Thymus (tissue), 11 donors: ENCODE measurements at regions not wholly inside any gene's neighbourhood (a gene's known extent, or its start where the extent isn't known, plus 50 kb on each side); places are given as distances from the start of the nearest gene placed in this dataset.

ENCODE experiments used
- DNase-seq, 9 donors: peaks; one replicate each; pipeline ENCODE4 v3.0.0-alpha.2; 2013; ENCODE audit warnings: low spot score in 9 of 9, low read depth in 6 of 9, missing footprints in 1 of 9
- H3K27ac ChIP-seq, 2 donors: one replicate each; pipeline ENCODE4 v1.5.1; 2013; ENCODE audit warnings: control low read depth in 1 of 2, low read depth in 1 of 2, low read length in 1 of 2, mild to moderate bottlenecking in 1 of 2, moderate library complexity in 1 of 2
- H3K27me3 ChIP-seq, 2 donors: one replicate each; pipeline ENCODE4 v1.5.1; 2013; ENCODE audit warnings: low read length in 1 of 2; ENCODE audit not compliant: control insufficient read depth in 2 of 2, insufficient read depth in 1 of 2
- H3K36me3 ChIP-seq, 2 donors: one replicate each; pipeline ENCODE4 v1.5.1; 2013; ENCODE audit warnings: low read length in 1 of 2, mild to moderate bottlenecking in 1 of 2, moderate library complexity in 1 of 2; ENCODE audit not compliant: control insufficient read depth in 2 of 2, insufficient read depth in 2 of 2
- H3K4me1 ChIP-seq, 2 donors: one replicate each; pipeline ENCODE4 v1.5.1; 2013; ENCODE audit warnings: low read length in 2 of 2; ENCODE audit not compliant: control insufficient read depth in 2 of 2, insufficient read depth in 2 of 2
- H3K4me3 ChIP-seq, 2 donors: one replicate each; pipeline ENCODE4 v1.5.1; 2013; ENCODE audit warnings: low read length in 2 of 2, control low read depth in 1 of 2, mild to moderate bottlenecking in 1 of 2
- H3K9me3 ChIP-seq, 2 donors: one replicate each; pipeline ENCODE4 v1.5.1; 2013; ENCODE audit warnings: low read length in 1 of 2, mild to moderate bottlenecking in 1 of 2; ENCODE audit not compliant: control insufficient read depth in 2 of 2, insufficient read depth in 1 of 2
- WGBS: extraction: QIAGEN DNeasy Blood & Tissue Kit; methylation state at CpG from one replicate; pipeline ENCODE4 v1.1.7; 2013; 5-methylcytosine and 5-hydroxymethylcytosine counted together
- donor health status: healthy.

DNA sequence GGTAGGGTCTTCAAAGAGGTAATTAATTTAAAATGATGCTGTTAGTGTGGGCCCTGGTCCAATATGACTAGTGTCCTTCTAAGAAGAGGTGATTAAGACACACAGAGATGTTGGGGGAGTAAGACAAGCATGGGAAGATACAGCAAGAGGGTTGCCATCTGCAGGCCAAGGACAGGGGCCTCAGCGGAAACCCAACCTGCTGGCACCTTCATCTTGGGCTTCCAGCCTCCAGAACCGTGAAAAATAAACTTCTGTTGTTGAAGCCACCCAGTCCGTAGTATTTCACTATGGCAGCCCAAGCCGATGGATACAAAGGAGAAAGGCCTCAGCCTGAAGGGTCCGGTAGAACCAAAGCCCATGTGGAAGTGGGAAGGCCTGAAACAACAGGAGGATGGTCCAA, 161.7 kb upstream of the UBE2E1 start:
- DNase-seq = no peak
- Histone ChIP-seq H3K4me1 (peaks cover 0 to 11% of the 10 kb centered on the region in 2 donors), H3K27ac (no peak overlapping the region), H3K4me3 (no peak overlapping the region), H3K9me3 (peaks cover 0 to 6% of the 10 kb centered on the region in 2 donors), H3K27me3 (no peaks in the 10 kb centered on the region), H3K36me3 (no peaks in the 10 kb centered on the region)
- WGBS = 97% methylated on average over 5 of the region's 5 CpGs

DNA sequence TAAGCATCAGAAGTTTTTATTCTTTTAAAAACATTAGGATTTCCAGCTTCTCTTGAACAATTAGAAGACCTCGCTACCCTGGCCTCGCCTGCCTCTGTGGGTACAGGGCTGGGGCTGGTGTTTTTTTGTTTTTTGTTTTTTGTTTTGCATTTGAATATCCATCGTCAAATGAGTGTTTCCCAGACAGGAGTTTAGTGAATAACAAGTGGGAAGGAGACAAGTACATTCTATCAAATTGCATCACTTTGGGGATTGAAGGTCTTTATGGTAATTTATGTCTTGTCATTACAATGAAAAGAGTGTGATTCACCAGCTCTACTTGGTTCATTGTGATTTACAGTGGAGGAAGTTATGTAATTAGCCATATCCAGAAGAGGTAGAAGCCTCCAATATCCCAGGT, 161.1 kb upstream of the UBE2E1 start:
- Histone ChIP-seq H3K4me3 (no peak overlapping the region), H3K27me3 (no peaks in the 10 kb centered on the region), H3K27ac (no peak overlapping the region), H3K36me3 (no peaks in the 10 kb centered on the region), H3K4me1 (peaks cover 0 to 17% of the 10 kb centered on the region in 2 donors), H3K9me3 (peaks cover 0 to 6% of the 10 kb centered on the region in 2 donors)
- no peak for DNase-seq
- 97% methylated on average over 3 of the region's 3 CpGs for WGBS

DNA sequence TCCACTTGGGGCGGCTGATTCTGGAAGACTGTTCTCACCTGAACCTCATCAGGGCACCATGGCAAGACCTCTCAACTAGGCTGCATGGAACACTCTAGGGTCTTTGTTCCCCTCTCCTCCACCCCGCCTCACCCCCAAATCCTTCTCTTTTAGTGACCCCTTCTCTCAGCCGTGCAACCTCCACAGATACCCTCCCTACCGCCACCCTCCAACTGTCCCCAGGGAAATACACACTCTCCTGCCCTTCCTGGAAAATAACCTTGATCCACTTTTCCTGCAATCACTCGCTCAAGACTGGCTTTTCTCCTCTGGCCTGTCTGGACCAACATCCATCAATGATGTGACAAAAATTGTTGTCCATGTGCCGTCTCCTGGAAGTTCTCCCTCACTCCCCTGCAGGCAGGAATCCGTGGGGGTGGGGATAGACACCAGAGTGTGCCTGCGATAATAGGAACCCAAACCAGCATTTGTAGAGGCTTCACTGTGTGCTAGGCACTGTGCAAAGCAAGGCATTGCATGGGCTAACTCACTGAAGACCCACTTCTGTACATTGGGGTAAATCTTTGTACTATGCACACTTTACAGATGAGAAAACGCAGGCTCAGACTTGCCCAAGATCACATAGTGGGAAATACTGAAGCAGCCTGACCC, 160.1 kb upstream of the UBE2E1 start:
- H3K27me3 ChIP-seq = no peaks in the 10 kb centered on the region
- peaks cover 0 to 6% of the 10 kb centered on the region in 2 donors for H3K9me3 ChIP-seq
- H3K36me3 ChIP-seq = no peaks in the 10 kb centered on the region
- H3K4me1 ChIP-seq = peaks cover 4 to 27% of the 10 kb centered on the region in 2 donors
- H3K4me3 ChIP-seq = no peak overlapping the region
- DNase-seq = no peak
- H3K27ac ChIP-seq = no peak overlapping the region
- 97% methylated on average over 9 of the region's 9 CpGs for WGBS

DNA sequence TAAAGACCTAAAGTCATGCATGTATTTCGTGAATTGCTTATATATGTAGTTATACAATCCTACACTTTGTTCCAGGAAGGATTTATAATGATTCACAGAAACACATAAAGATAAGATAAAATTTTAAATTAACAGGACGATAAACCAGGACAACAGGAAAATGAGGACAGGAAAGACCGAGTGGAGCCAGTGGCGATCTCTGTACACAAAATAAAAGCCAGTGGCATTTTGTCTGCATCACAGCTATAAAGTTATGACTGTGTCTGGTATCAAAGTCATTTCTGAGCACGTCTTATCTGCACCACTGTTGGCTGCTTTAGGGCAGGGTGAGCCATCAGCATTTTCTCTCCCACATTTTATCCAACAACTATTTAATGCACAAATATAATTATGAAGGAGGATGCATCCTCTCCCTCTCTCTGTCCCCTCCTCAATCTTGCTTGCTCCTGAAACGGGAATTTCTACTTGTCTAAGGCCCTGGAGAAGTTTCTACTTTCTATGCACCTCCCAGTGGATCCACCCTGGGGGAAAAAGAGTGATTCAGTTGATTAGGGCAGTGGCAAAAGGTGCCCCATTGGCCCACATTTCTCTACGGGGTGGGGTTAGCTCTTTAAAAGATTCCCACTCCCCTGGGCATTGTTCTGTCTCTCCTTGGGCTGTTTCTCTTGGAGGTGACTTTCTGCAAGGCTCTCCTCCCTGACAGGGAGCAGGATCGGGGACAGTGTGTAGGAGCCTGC, 159.4 kb upstream of the UBE2E1 start:
- no peaks in the 10 kb centered on the region for H3K27me3 ChIP-seq
- no peak overlapping the region for H3K4me3 ChIP-seq
- peaks cover 0 to 6% of the 10 kb centered on the region in 2 donors for H3K9me3 ChIP-seq
- H3K27ac ChIP-seq = no peak overlapping the region
- no peak for DNase-seq
- no peaks in the 10 kb centered on the region for H3K36me3 ChIP-seq
- peaks cover 8 to 32% of the 10 kb centered on the region in 2 donors for H3K4me1 ChIP-seq
- WGBS = 83% methylated on average over 8 of the region's 8 CpGs

DNA sequence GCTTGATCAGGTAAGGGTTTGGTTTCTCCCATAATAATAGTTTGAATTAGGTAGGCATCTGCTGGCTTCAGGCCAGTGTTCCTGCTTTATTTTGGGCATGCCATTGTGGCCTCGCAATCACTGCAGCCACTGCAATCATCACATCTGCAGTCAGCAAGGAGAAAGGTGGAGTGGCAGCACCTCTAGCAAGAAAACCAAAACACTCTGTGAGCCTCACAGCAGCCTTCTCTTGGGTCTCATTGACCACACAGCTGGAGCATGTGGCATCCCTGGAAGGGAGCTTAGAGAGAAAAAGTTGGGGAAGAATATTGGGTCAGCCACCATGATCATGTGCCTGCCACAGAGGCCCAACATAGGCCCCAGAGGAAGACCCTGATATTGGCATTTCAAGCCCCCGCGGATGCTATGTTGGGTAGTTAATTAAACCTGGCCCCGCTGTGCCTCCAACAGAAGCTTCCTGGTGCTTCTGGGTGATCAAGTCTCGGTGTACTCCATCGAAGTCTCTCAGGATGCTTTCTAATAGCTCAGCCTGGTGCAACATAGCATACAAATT, 158.0 kb upstream of the UBE2E1 start:
- WGBS = over 99% methylated on average over 6 of the region's 6 CpGs
- Histone ChIP-seq H3K27ac (no peak overlapping the region), H3K36me3 (no peaks in the 10 kb centered on the region), H3K9me3 (peaks cover 0 to 6% of the 10 kb centered on the region in 2 donors), H3K4me1 (peaks cover 8 to 32% of the 10 kb centered on the region in 2 donors), H3K4me3 (no peak overlapping the region), H3K27me3 (no peaks in the 10 kb centered on the region)
- DNase-seq = no peak

DNA sequence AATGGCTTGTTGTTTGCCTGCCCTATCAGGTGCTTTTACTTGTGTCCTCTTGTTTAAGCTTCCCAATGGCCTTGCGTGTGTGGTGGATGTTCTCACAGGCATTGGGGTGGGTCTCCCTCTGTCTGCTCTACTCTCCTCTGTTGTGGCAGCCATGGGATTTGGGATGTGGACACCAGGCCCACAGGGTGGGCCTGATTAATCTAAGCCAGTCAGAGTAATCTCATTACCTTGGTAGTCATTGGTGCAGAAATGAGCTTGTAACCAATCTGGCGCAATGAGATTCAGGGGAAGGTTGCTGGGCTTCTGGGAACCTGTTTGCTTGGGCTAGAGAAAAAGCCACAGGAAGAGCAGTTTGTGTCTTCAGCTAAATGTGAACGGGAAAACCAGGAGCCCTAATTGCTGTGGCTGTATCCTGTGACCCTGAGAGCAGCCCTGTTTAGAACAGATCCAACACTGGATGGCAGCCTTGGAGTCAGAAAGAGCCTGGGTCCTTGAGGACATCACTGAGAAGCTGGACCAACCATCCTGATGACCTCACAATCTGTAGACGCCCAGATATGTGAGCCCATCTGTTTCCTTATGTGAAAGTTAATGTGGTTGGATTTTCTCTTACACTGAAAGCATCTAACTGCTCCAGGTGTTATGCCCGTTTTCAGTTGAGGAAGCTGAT, 157.3 kb upstream of the UBE2E1 start:
- H3K36me3 ChIP-seq = no peaks in the 10 kb centered on the region
- peaks cover 0 to 6% of the 10 kb centered on the region in 2 donors for H3K9me3 ChIP-seq
- no peak for DNase-seq
- 51% methylated on average over 5 of the region's 5 CpGs for WGBS
- no peak overlapping the region for H3K4me3 ChIP-seq
- H3K4me1 ChIP-seq = peaks cover 8 to 32% of the 10 kb centered on the region in 2 donors
- no peak overlapping the region for H3K27ac ChIP-seq
- H3K27me3 ChIP-seq = no peaks in the 10 kb centered on the region

DNA sequence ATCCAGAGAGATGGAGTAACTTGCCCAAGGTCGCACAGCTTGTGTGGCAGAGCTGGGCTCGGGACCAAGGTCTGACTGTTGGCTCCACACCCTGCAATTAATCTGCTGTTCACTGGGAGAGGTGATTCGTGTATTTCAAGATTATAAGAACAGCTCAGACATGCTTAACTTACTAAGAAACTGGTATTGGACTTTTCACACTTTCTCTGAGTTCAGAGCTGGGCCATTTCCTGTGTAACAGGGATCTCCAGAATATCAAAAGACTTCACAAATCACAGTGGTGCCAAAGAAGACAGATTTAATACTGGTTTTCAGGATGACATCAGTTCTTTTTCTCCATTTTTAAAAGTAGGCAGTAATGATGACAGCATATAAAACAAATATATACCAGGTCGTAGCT, 156.8 kb upstream of the UBE2E1 start:
- DNase-seq = no peak
- Histone ChIP-seq H3K36me3 (no peaks in the 10 kb centered on the region), H3K27me3 (no peaks in the 10 kb centered on the region), H3K4me3 (no peak overlapping the region), H3K27ac (no peak overlapping the region), H3K4me1 (peaks cover 12 to 38% of the 10 kb centered on the region in 2 donors), H3K9me3 (peaks cover 0 to 6% of the 10 kb centered on the region in 2 donors)
- 72% methylated on average over 4 of the region's 4 CpGs for WGBS

DNA sequence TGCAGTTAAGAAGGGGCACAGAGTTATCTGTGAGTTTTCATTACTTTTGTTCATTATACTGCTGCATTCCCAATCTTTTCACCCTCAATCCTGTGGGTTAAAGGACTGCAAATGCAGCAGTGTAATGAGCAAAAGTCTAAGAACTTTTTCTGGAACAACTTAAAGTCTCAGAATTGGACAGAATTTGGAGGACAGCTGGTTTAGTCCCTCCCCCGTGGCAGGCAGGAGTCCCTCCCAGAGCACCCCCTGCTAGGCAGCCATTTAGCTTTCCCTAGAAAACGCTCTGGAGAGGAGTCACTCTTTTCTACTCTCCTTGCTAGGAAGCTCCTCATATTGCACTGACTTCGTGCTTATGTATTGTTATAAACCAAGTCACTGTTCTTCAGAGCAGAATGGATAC, 156.3 kb upstream of the UBE2E1 start:
- peaks cover 0 to 3% of the 10 kb centered on the region in 2 donors for H3K9me3 ChIP-seq
- no peak for DNase-seq
- no peak overlapping the region for H3K27ac ChIP-seq
- H3K27me3 ChIP-seq = no peaks in the 10 kb centered on the region
- no peak overlapping the region for H3K4me3 ChIP-seq
- peaks cover 12 to 41% of the 10 kb centered on the region in 2 donors for H3K4me1 ChIP-seq
- WGBS = 89% methylated on average over 3 of the region's 3 CpGs
- H3K36me3 ChIP-seq = no peaks in the 10 kb centered on the region
